ENCODE measurements at regions not wholly inside any gene's neighbourhood (a gene's known extent, or its start where the extent isn't known, plus 50 kb on each side); places are given as distances from the start of the nearest gene placed in this dataset.

DNA sequence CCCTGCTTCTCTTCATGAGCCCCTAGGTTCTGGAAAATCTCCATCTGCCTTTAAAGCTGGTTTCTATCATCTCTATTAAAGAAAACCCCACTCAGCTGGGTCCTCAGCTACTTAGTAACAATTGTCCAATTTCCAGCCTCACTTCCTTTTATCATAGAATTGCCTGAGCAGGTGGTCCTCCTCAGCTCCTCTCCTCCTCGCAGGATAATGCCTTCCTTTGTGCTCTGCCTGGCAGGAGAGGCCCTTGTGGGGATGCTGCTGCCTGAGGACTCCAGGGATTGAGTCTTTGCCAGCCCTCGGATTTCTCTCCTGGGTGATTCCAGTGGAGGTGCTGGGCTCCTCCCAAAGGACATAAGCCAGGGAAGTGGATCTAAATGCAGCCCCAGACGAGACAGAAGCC is 448.3 kb downstream of the INSC start:
- TF ChIP-seq, protein P1, sequence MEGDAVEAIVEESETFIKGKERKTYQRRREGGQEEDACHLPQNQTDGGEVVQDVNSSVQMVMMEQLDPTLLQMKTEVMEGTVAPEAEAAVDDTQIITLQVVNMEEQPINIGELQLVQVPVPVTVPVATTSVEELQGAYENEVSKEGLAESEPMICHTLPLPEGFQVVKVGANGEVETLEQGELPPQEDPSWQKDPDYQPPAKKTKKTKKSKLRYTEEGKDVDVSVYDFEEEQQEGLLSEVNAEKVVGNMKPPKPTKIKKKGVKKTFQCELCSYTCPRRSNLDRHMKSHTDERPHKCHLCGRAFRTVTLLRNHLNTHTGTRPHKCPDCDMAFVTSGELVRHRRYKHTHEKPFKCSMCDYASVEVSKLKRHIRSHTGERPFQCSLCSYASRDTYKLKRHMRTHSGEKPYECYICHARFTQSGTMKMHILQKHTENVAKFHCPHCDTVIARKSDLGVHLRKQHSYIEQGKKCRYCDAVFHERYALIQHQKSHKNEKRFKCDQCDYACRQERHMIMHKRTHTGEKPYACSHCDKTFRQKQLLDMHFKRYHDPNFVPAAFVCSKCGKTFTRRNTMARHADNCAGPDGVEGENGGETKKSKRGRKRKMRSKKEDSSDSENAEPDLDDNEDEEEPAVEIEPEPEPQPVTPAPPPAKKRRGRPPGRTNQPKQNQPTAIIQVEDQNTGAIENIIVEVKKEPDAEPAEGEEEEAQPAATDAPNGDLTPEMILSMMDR (IDR thresholded peaks at IDR 0.05), result no peak
- TF ChIP-seq POLR2A (IDR thresholded peaks at IDR 0.05), result no peak
